GM23248 (cell line): ENCODE measurements at regions not wholly inside any gene's neighbourhood (a gene's known extent, or its start where the extent isn't known, plus 50 kb on each side); places are given as distances from the start of the nearest gene placed in this dataset.

ENCODE experiments used
- EZH2 ChIP-seq: fragments of 200-600 bp; sonication (generic); IDR thresholded peaks from 2 replicates; pipeline ENCODE4 v1.6.1; 2018; ENCODE audit warnings: antibody characterized with exemption, mild to moderate bottlenecking; ENCODE audit not compliant: insufficient read depth, poor library complexity, severe bottlenecking
- EZH2phosphoT487 ChIP-seq: fragments of 200-600 bp; sonication (generic); IDR thresholded peaks from 2 replicates; pipeline ENCODE4 v1.6.1; 2018; ENCODE audit warnings: antibody characterized with exemption, moderate library complexity, mild to moderate bottlenecking, low read depth; ENCODE audit not compliant: insufficient read depth

DNA sequence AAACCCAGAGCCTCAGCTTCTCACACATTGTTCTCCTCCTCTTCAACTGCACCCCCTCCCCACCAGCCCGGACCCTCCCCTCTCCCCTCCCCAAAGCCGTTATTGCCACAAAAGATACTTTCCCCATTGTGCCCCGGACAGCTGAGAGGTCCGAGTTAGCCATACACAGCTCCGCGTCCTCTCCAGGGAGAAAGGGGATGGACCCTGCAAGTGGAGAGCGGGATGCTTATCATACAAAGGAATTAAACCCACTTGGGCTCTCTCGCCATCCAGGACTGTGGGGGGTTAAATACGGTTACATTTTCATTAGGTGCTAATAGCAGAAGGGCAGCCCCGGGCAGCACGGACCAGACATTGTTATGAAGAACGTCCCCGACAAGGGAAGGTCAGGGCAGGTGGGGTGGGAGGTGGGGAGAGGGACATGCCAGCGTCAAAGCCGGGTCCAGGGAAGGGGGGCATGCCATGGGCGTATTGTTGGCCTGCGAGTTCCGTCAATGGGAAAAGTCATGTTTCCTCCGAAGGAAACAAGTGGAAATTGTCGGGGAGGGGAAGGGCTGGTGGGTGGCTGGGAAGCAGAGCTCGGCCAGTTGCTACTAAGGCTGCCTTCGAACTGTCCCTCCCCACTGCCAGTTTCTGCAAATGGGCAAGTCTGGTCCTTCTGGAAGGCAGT, 99.1 kb downstream of the SOX9 start:
- TF ChIP-seq EZH2, result no peak
- TF ChIP-seq EZH2phosphoT487, result no peak
